C1 segment of cervical spinal cord (tissue), 14 donors: ENCODE measurements at regions not wholly inside any gene's neighbourhood (a gene's known extent, or its start where the extent isn't known, plus 50 kb on each side); places are given as distances from the start of the nearest gene placed in this dataset.

Experiments
- DNase-seq, 14 donors: peaks; one replicate each; lab custom pipeline; 2025; lab: John Stamatoyannopoulos, UW

- DNase-seq, result peak in 5 of 14 donors; percentile 10 to 47 (median 25)
Observed at GRCh38 chr16:86016201-86016965, 117.4 kb downstream of the IRF8 start.

DNA sequence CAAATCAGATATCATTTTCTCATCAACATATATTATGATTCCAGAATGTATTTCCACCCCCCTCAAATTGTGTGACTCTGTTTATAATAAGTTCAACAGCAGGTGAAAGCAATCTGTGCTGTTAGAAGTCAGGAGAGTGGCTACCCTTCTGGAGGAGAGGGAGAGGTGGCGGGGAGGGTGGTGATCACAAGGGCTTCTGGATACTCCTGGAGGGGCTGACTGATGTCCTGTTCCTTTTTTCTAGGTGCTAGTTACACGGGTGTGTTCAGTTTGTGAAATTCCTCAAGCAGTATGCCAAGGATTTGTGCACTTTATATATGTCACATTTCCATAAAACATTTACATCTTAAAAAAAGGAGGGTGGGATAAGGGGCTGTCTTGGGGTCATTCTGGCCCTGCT, 119.1 kb downstream of the IRF8 start:
- no peak for DNase-seq

GRCh38 chr16:86018487-86018886, 119.5 kb downstream of the IRF8 start:
- no peak for DNase-seq

GRCh38 chr16:86018941-86019340, 120.0 kb downstream of the IRF8 start:
- no peak for DNase-seq

GRCh38 chr16:86019446-86020047, 120.6 kb downstream of the IRF8 start:
- no peak for DNase-seq

DNA sequence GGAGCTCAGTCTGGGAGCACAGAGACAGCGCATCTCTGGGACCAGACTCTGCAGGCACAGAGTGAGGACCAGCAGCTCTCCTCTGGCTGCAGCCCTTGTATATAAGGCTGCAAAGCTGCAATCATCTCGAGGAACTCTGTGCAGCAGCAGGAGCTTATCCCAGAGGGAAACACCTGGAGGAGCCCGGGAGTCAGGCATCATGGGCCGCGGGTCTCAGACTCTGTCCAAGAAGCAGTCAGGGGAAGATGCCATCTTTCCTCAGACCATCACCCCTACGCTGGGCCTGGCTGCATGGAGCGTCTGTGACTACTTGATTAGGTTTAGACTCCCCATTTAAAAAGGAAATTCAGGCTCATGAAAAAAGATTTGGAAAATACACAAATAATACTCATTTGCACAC, 122.0 kb downstream of the IRF8 start:
- no peak for DNase-seq

GRCh38 chr16:86022381-86022960, 123.5 kb downstream of the IRF8 start:
- no peak for DNase-seq

- DNase-seq, result no peak
Observed at GRCh38 chr16:86024210-86024609, 125.2 kb downstream of the IRF8 start.

DNA sequence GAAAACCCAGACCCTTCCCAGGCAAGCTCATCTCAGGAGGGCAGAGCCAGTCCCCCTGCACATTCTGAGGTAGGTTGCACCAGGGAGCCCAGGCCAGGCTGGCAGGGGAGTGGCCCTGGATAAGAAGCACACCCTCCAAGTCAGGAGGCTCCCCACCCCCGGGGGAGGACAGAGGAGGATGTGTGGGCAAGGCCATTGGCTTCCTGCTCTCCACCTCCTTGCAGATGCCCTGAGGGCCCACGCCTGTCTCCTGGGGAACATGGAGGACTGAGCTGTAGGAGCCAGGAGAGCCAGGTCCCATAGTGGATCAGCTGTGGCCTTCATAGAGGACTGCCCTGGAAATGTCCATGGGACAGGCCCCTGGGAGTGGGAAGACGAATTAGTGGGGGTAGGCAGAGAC, 126.7 kb downstream of the IRF8 start:
- DNase-seq, result no peak

DNA sequence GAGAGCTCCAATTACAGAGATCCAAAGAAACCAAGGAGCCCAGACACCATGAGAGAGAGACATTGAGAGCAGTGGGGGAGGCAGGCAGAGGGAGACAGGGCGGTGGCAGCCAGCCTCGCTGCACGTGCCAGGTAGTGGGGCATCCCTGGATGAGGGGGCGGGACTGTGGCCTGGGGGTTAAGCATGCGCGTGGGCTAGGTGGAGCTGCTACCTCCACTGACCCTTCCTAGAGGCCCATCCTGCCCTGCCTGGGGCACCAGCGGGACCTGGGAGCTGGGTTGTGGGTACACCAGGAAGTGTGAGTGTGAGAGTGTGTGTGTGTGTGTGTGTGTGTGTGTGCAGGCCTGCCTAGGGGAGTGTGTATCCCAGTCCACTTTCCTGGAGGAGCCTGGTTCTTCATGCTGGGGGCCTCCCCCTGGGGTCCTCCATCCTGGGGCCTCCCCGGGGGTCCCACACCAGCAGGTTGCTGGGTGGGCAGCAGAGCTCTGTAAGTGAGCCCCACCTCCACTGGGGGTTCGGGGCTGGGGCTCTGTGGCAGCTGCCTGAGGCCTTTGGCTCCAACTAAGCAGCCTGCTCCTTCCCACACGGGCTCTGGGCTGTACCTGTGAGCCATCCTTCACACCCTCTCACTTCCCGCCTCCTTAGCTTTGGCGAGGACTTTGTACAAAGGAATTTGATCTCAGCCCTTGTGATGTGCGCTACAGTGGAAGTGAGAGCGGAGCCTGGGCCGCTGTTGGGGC, 127.4 kb downstream of the IRF8 start:
- DNase-seq, result no peak

DNA sequence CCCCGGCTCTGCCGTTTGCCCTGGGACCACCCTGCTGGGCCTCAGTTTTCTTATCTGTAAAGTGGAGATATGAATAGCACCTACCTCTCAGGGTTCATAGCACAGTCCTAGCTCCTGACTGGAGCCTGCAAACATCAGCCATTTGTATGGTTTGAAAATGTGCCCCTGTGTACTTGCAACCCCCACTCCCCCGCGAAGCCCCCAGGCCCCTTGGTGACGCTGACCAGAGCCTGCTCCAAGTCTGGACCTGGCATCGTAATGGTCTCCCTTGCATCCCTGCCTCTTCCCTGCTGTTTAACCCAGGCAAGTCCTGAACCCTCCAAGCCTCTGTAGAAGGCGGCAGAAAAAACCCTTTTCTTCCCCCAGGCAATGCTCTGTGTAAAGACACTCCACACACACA, 128.0 kb downstream of the IRF8 start:
- no peak for DNase-seq

GRCh38 chr16:86027373-86028126, 128.6 kb downstream of the IRF8 start:
- no peak for DNase-seq

GRCh38 chr16:86029131-86029741, 130.3 kb downstream of the IRF8 start:
- DNase-seq, result peak in 11 of 14 donors; percentile 12 to 87 (median 49)

- DNase-seq, result no peak
Observed at GRCh38 chr16:86030116-86030515, 131.2 kb downstream of the IRF8 start.

- no peak for DNase-seq
Observed at GRCh38 chr16:86031141-86031678, 132.2 kb downstream of the IRF8 start.

DNA sequence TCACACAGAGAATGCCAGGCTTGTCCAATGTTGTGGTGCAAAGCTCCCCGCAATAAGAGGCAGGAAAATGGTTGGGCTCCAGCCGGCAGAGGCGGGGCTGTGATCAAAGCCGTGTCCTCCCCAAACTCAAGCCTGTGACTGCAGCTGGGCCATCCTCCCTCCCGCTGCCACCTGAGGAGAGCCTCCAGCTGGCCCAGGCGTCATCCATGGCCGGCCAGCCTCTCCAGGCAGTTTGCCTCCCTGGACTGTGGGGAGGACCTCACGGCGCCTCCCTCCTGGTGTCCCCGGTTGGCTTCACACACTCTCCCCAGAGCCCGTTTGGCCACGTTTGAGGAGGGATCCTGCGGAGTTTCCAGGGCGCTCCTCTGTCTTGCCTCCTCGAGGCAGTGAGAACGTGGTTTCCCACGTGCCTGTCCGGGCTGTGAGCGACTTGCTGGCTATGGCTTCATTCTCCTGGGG, 134.1 kb downstream of the IRF8 start:
- peak in 8 of 14 donors; percentile 35 to 76 (median 56) for DNase-seq

DNA sequence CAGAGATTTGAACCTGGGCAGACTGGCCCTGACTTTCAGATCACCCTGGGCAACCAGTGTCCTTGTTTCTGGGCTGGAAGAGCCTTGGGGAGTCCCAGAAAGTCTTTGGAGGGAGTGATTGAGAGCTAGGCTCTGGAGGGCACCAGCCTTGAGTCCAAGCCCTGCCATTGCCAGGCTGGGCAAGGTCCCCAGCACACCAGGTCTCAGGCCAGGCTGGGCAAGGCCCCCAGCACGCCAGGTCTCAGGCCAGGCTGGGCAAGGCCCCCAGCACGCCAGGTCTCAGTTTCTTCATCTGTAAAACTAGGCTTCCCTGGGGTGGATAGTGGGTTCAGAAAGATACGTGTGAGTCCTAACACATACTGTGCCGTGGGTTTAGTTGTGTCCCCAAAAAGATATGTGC, 135.0 kb downstream of the IRF8 start:
- DNase-seq, result peak in 1 of 14 donors; percentile 18

- DNase-seq, result no peak
Observed at GRCh38 chr16:86034421-86034919, 135.5 kb downstream of the IRF8 start.

DNA sequence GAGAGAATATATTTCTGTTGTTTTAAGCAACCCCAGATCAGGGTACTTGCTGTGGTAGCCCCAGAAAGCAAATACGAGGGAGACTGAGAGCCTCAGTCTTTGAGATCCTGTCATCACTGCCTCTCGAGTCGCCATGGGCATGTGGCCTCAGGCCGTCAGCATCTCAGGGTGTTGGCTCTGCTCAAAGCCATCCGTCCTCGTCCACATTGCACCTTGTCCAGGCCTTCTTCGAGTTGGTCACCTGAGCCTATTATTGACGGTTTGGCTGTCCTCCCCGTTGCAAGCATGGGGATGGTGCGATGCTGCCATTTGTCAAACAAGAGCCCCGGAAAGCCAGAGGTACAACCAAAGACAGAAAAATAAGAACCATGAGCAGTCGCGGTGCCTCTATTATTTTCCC, 136.9 kb downstream of the IRF8 start:
- no peak for DNase-seq
